GM10248 (cell line): ENCODE measurements at regions not wholly inside any gene's neighbourhood (a gene's known extent, or its start where the extent isn't known, plus 50 kb on each side); places are given as distances from the start of the nearest gene placed in this dataset.
"Not testable (repeated sequence)": the region's sequence is repeated elsewhere in the genome, so short reads cannot be mapped to it uniquely, and the experiment has no call there.

Experiments used
- CTCF ChIA-PET: fragments of 300-600 bp; sonication (Branson Sonifier 250); formaldehyde crosslinking; extraction: SDS; loops from one replicate; lab custom pipeline; 2021; ENCODE audit warnings: antibody characterized with exemption; lab: Yijun Ruan, JAX
- POLR2A ChIA-PET: fragments of 350-650 bp; sonication (Branson Sonifier 250); formaldehyde crosslinking; extraction: SDS; loops from one replicate; lab custom pipeline; 2020; ENCODE audit warnings: antibody characterized with exemption; lab: Yijun Ruan, JAX
- DNase-seq: peaks from one replicate; pipeline ENCODE4 v3.0.0; 2012; ENCODE audit errors: extremely low spot score
- CTCF ChIP-seq: IDR thresholded peaks from 2 replicates; pipeline ENCODE4 v1.5.1; 2012; ENCODE audit warnings: mild to moderate bottlenecking, low read depth; ENCODE audit errors: extremely low read depth, missing control alignments, control extremely low read depth

DNA sequence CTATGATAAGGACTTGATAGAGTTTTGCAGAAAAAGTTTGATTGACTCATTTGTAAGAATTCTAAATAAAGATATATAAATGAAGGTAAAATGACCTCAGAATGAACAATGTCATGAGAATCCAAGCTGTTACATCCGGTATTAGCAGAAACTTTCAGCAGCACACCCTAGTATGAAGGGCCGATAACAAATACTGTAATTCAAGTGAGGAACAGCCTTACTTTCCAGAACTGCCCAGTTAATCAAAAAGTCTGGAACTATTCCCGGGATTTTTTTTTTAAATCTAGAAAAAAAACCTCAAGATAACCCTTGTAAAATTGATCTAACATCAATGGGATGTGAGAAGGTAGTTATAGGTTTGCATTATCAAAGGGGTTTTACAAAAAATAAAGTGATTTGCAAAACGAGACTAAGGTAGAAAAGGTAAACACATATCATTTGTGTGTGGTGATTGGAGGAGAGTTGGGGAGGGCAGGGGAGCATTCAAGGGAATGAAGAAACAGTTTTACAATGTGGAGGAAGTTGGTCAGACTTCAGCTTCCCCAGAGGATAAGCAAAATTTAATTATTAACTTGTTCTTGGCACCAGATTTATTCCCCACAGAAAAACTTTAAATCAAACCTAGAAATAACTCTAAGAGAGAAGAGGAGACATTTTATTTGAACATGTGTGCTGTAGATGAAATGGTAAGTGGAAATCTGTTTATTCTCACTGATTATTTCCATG, 75.9 kb upstream of the VCAM1 start:
- no peak for TF ChIP-seq CTCF
- POLR2A ChIA-PET = no interaction called here
- CTCF ChIA-PET = interaction anchor here (1.4 to 1.6 kb wide), 3 partner anchors 16 to 23 kb away, joined by 3 to 4 read pairs (median 3); no protein-coding TSS in a partner anchor
- no peak for DNase-seq

DNA sequence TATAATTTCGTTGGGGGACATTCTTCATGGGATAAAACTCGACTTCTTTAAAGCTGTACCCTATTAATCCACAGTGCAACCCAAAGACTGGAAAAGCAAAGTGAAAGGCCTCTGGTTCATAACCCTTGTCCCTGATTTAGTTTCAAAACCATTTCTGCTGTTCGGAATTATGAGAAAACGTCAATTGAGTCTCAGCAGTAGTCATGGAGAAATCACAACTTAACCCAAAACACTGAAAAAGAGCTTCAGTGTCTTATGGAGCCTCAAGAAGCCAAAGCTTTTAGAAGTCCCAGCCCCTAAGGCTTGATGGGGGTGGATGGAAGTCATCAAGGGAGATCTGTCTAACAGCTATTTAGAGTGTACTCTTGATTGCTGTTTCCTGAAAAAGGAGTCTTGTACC, 73.5 kb upstream of the VCAM1 start:
- POLR2A ChIA-PET = no interaction called here
- CTCF ChIA-PET = interaction anchor here (0.9 kb wide), 1 partner anchor 22 kb away, joined by 3 read pairs; no protein-coding TSS in a partner anchor
- no peak for TF ChIP-seq CTCF
- DNase-seq = no peak

GRCh38 chr1:100649146-100649545, 70.4 kb upstream of the VCAM1 start:
- CTCF ChIA-PET = interaction anchor here (1.2 kb wide), 1 partner anchor 23 kb away, joined by 3 read pairs; no protein-coding TSS in a partner anchor
- POLR2A ChIA-PET = no interaction called here
- TF ChIP-seq CTCF = no peak
- no peak for DNase-seq

- DNase-seq = no peak
- TF ChIP-seq CTCF = no peak
- POLR2A ChIA-PET = no interaction called here
- CTCF ChIA-PET = interaction anchor here (1.7 kb wide), 1 partner anchor 53 kb away, joined by 3 read pairs; no protein-coding TSS in a partner anchor
Measured at GRCh38 chr1:100657876-100658715, 61.4 kb upstream of the VCAM1 start.

DNA sequence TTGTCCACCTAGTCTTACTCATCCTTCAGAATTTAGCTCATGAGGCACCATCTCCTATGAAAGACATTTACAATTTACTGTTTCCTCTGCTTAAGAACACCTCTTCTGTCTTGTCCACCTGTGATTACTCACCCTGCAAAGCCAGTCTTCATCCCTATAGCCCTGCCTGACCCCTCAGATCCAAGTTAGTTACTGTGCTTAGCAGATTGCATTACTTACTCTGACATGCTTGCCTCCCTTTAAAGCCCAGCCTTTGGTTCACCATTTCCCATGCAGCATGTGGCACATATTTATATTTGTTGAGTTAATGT, 60.9 kb upstream of the VCAM1 start:
- TF ChIP-seq CTCF = no peak
- DNase-seq = no peak
- ChIA-PET POLR2A (no interaction called here), CTCF (interaction anchor here (1.2 to 1.7 kb wide), 2 partner anchors 14 to 52 kb away, joined by 3 read pairs; no protein-coding TSS in a partner anchor)

GRCh38 chr1:100661176-100661575, 58.4 kb upstream of the VCAM1 start:
- no peak for DNase-seq
- TF ChIP-seq CTCF = no peak
- POLR2A ChIA-PET = no interaction called here
- CTCF ChIA-PET = no interaction called here

- CTCF ChIA-PET = interaction anchor here (1.0 kb wide), 1 partner anchor 22 kb away, joined by 3 read pairs; no protein-coding TSS in a partner anchor
- POLR2A ChIA-PET, DNase-seq: not testable (repeated sequence)
Measured at GRCh38 chr1:100668494-100668893, 51.0 kb upstream of the VCAM1 start.
